HepG2 (cell line): ENCODE measurements at regions not wholly inside any gene's neighbourhood (a gene's known extent, or its start where the extent isn't known, plus 50 kb on each side); places are given as distances from the start of the nearest gene placed in this dataset.

Experiments used
- ATAC-seq: fragments of 200-7000 bp; cut with Tn5 transposase; 3 replicates; pipeline ENCODE4 v1.9.1; 2020; ENCODE audit warnings: mild to moderate bottlenecking, moderate library complexity
- BruUV-seq: library from RNA; stranded (reverse); fragments of 400-500 nt; replicated peaks from 2 replicates; lab custom pipeline; 2021; lab: Mats Ljungman, UMichigan
- CTCF ChIA-PET: fragments of 300-600 bp; formaldehyde crosslinking; extraction: SDS; loops from one replicate; lab custom pipeline; 2021; ENCODE audit warnings: low total read pairs, inconsistent platforms, low intra/inter-chr PET ratio; lab: Yijun Ruan, JAX
- POLR2A ChIA-PET: fragments of 350-600 bp; sonication (Branson Sonifier 250); formaldehyde crosslinking; loops from one replicate; lab custom pipeline; 2020; ENCODE audit warnings: antibody characterized with exemption, inconsistent platforms; lab: Yijun Ruan, JAX
- DNase-seq: peaks from one replicate; pipeline ENCODE4 v3.0.0-alpha.2; 2015; ENCODE audit warnings: low spot score
- FAIRE-seq: peaks from 3 replicates; lab custom pipeline; 2011; peaks lifted over from hg19 to GRCh38; lab: Jason Lieb, UNC
- H2AFZ ChIP-seq: one replicate; pipeline ENCODE4 v1.6.1; 2011; ENCODE audit warnings: low read length, inconsistent platforms
- H3K27ac ChIP-seq: fragments of 300-600 bp; 3 replicates; pipeline ENCODE4 v1.8.0; 2011; ENCODE audit warnings: mixed run types, mild to moderate bottlenecking, mixed read lengths, low read length, inconsistent platforms; ENCODE audit not compliant: insufficient read depth; ENCODE audit errors: extremely low read length
- H3K27me3 ChIP-seq, 2 experiments: fragments of 200-600 bp in 1 of 2; 2 replicates in 1 of 2; 3 replicates in 1 of 2; pipeline versions ENCODE4 v1.6.0 to v1.8.0; 2011; ENCODE audit warnings: low read length in 2 of 2, mild to moderate bottlenecking in 2 of 2, moderate library complexity in 2 of 2, inconsistent platforms in 1 of 2; ENCODE audit not compliant: insufficient read depth in 2 of 2, control insufficient read depth in 1 of 2
- H3K36me3 ChIP-seq, 2 experiments: fragments of 200-600 bp in 1 of 2; replicated peaks in 1 of 2; 2 replicates in 1 of 2; 3 replicates in 1 of 2; pipeline versions ENCODE4 v1.5.1 to v1.8.0; 2011; ENCODE audit warnings: low read length in 2 of 2, inconsistent platforms in 1 of 2; ENCODE audit not compliant: insufficient read depth in 2 of 2, control insufficient read depth in 1 of 2
- H3K4me1 ChIP-seq: 2 replicates; pipeline ENCODE4 v1.5.1; 2012; ENCODE audit warnings: low read length, inconsistent platforms; ENCODE audit not compliant: insufficient read depth
- H3K4me2 ChIP-seq: 2 replicates; pipeline ENCODE4 v1.6.0; 2011; ENCODE audit warnings: low read depth, low read length, inconsistent platforms
- H3K4me3 ChIP-seq, 3 experiments: fragments of 200-600 bp in 1 of 3; sonication (generic), shearing (Covaris generic) in 1 of 3; replicated peaks in 1 of 3; 2 replicates each; pipeline ENCODE4 v1.5.1; 2011 to 2016; ENCODE audit warnings: low read length in 3 of 3, inconsistent platforms in 2 of 3, low read depth in 2 of 3, mild to moderate bottlenecking in 2 of 3, control low read depth in 1 of 3, mixed read lengths in 1 of 3; ENCODE audit not compliant: insufficient read depth in 1 of 3
- H3K79me2 ChIP-seq: one replicate; pipeline ENCODE4 v1.6.1; 2011; ENCODE audit warnings: low read length, inconsistent platforms; ENCODE audit not compliant: insufficient read depth
- H3K9ac ChIP-seq: 2 replicates; pipeline ENCODE4 v1.6.0; 2011; ENCODE audit warnings: mild to moderate bottlenecking, low read depth, low read length, inconsistent platforms; ENCODE audit not compliant: insufficient read depth
- H3K9me3 ChIP-seq: 2 replicates; pipeline ENCODE4 v1.5.1; 2012; ENCODE audit warnings: mild to moderate bottlenecking, low read length
- H4K20me1 ChIP-seq: 2 replicates; pipeline ENCODE4 v1.6.0; 2011; ENCODE audit warnings: inconsistent platforms, mild to moderate bottlenecking, low read length, moderate library complexity; ENCODE audit not compliant: insufficient read depth
- HMG20B ChIP-seq: conservative IDR thresholded peaks from 2 replicates; pipeline ENCODE4 v1.6.1; 2016; ENCODE audit warnings: missing genetic modification reagents, missing compliant biosample characterization
- IKZF4 ChIP-seq: sonication (generic); formaldehyde crosslinking; IDR thresholded peaks from 2 replicates; pipeline ENCODE4 v1.5.1; 2020; ENCODE audit warnings: borderline replicate concordance, mild to moderate bottlenecking, low read depth, missing genetic modification reagents; ENCODE audit errors: not compliant biosample characterization
- RELA ChIP-seq: sonication (generic); formaldehyde crosslinking; IDR thresholded peaks from 2 replicates; pipeline ENCODE4 v1.4.0; 2020; ENCODE audit warnings: missing genetic modification reagents
- RXRA ChIP-seq: sonication (generic); formaldehyde crosslinking; IDR thresholded peaks from 2 replicates; pipeline ENCODE4 v1.5.1; 2020; ENCODE audit warnings: missing genetic modification reagents
- SRSF1 ChIP-seq: fragments of 200-400 bp; formaldehyde crosslinking; optimal IDR thresholded peaks from 2 replicates; pipeline ENCODE3; 2017; ENCODE audit warnings: mild to moderate bottlenecking, low read depth, low read length, moderate library complexity
- TMF1 ChIP-seq: sonication (generic); formaldehyde crosslinking; IDR thresholded peaks from 2 replicates; pipeline ENCODE4 v1.8.1; 2022; ENCODE audit warnings: low read depth, missing genetic modification reagents
- ZBTB8A ChIP-seq: sonication (generic); formaldehyde crosslinking; IDR thresholded peaks from 2 replicates; pipeline ENCODE4 v1.4.0; 2020; ENCODE audit warnings: mild to moderate bottlenecking, low read depth, missing genetic modification reagents, borderline replicate concordance
- ZNF337 ChIP-seq: sonication (generic); formaldehyde crosslinking; IDR thresholded peaks from 2 replicates; pipeline ENCODE4 v1.5.1; 2020; ENCODE audit warnings: missing genetic modification reagents, low read depth, mild to moderate bottlenecking, borderline replicate concordance
- ZNF776 ChIP-seq: sonication (generic); formaldehyde crosslinking; IDR thresholded peaks from 2 replicates; pipeline ENCODE4 v1.4.0; 2020; ENCODE audit warnings: mild to moderate bottlenecking, missing genetic modification reagents
- WGBS: methylation state at CpG from one replicate; pipeline ENCODE4 v1.1.6; 2017; ENCODE audit warnings: low lambda C conversion rate; 5-methylcytosine and 5-hydroxymethylcytosine counted together
- in situ Hi-C: cut with HindIII; loops from 2 replicates; pipeline ENCODE4 v1.10.0; 2017; ENCODE audit warnings: low pct_unique_long_range_greater_than_20kb; ENCODE audit not compliant: extremely low pct_ligation_motif_present
- intact Hi-C: fragments of 100-400 bp; cut with micrococcal nuclease; formaldehyde crosslinking; loops from one replicate; pipeline ENCODE4 v1.10.0; 2022; ENCODE audit not compliant: unreplicated experiment
- TF ChIP-seq, protein P1 (sequence below): IDR thresholded peaks from 2 replicates; pipeline ENCODE4 v1.6.1; 2012; ENCODE audit warnings: low read depth, low read length, improper control_type of control experiment
- TF ChIP-seq, protein P2 (sequence below): sonication (generic); formaldehyde crosslinking; IDR thresholded peaks from 2 replicates; pipeline ENCODE4 v1.4.0; 2020; ENCODE audit warnings: missing genetic modification reagents
- TF ChIP-seq, protein P3 (sequence below): sonication (generic); formaldehyde crosslinking; IDR thresholded peaks from 2 replicates; pipeline ENCODE4 v1.8.0; 2022; ENCODE audit warnings: mild to moderate bottlenecking, missing genetic modification reagents

DNA sequence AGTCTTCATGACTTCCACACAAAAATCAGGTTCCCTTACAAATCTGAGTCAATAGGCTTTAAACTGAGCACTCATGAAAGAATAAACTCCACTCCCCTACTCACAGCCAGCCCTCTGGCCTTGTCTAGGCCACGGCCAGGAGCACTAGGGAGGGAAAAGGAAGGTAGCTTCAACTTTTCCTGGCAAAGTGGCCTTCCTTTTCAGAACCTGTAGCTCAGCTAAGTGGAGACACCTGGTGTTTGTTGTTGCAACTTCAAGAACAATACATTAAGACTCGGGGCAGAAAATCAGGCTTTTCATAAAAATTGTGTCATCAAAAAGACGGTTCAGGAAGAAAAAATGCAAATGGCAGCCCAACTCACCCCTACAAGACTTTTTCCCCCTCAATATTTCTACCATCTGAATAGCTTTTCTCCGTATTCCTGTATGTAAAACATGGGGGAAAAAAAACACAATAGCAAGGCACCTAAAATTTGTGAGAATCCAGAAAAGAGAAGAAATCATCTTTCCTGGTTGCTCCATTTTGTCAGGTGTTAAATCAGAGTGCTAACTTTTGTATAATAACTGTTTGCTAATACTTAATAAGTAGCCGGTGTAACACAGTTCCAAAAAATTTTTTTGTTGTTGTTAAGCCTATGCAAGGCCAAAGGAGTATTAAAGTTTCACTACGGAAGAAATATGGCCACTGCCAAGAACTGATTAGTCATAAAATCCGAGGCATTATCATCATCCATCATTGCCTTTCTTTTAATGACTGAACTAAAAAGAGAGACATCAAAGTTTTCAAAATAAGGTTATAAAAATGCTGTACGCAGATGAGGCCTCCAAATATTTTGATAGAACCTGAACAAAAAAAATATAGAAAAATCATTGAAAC, 66.2 kb upstream of the ARID5B start (continued):
- TF ChIP-seq, protein P1, sequence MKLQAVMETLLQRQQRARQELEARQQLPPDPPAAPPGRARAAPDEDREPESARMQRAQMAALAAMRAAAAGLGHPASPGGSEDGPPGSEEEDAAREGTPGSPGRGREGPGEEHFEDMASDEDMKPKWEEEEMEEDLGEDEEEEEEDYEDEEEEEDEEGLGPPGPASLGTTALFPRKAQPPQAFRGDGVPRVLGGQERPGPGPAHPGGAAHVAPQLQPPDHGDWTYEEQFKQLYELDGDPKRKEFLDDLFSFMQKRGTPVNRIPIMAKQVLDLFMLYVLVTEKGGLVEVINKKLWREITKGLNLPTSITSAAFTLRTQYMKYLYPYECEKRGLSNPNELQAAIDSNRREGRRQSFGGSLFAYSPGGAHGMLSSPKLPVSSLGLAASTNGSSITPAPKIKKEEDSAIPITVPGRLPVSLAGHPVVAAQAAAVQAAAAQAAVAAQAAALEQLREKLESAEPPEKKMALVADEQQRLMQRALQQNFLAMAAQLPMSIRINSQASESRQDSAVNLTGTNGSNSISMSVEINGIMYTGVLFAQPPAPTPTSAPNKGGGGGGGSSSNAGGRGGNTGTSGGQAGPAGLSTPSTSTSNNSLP: 0 out of 2 replicates have a peak, but pooled peaks have one; percentile 22

DNA sequence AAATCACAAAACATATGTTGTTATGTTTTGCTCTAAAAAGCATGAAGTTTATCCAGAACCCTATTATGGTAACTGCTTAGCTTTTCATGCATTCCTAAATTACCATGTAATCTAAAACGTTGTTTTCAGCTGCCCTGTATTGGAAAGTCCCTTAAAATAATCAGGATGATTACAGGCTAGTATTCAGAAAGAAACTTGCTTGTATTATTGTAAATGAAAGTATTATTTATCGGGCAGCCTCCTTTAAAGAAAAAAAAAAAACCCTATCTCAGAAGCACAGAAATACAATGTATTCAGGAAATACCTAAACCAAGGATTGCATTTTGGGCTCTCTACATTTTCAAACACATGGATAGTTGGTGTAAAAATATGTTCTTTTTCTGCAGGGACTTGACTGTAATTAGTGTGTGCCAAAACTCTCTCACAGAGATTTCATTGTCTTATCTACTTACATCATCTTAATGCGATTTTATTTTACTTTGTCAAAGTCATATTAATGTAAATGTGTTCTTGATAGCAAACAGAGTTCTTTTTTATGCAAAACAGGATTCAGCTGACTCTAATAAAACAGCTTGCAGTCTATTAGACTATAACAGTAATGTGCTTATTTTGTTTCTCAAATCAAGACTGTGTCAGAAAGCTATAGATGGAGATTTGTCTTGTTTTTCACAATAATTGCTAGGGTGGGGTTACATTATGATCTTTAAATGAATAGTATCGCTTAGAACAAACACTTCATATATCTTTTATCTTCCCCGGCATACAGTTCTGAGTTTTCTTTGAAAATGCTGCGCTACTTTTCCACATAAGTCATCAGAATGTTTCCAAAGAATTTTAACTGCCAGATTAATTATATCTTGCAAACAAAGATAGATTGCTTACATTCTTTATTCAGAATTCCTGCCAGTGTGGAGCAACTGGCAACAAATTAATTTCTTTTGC, 65.3 kb upstream of the ARID5B start:
- no peak for FAIRE-seq
- Histone ChIP-seq H3K9ac (no peak overlapping the region), H2AFZ (no peak overlapping the region), H4K20me1 (no peaks in the 10 kb centered on the region), H3K79me2 (no peaks in the 10 kb centered on the region), H3K9me3 (no peaks in the 10 kb centered on the region), H3K36me3 (no peaks in the 10 kb centered on the region), H3K4me2 (no peak overlapping the region), H3K4me1 (peaks cover 60% of the 10 kb centered on the region), H3K27me3 (no peaks in the 10 kb centered on the region), H3K4me3 (no peak overlapping the region), H3K27ac (no peak overlapping the region)
- WGBS: 82% methylated on average over 6 of the region's 6 CpGs
- POLR2A ChIA-PET: interaction anchor here (1.2 kb wide), 1 partner anchor 85 kb away, joined by 4 read pairs; no protein-coding TSS in a partner anchor
- in situ Hi-C loops: loop anchor here (5.0 kb wide), 1 partner anchor 84 kb away; no protein-coding TSS in a partner anchor
- DNase-seq: no peak
- ATAC-seq: no peak
- intact Hi-C loops: loop anchor here (1.0 to 10.0 kb wide), 6 partner anchors 67 to 1021 kb away; partner anchors contain the start of gene RTKN2
- CTCF ChIA-PET: interaction anchor here (0.8 to 2.6 kb wide), 3 partner anchors 85 to 86 kb away, joined by 3 to 9 read pairs (median 7); no protein-coding TSS in a partner anchor
- no TSS peak for BruUV-seq
- no peak for TF ChIP-seq IKZF4 (CRISPR knock-in tag)
- TF ChIP-seq RELA (CRISPR knock-in tag): no peak
- TF ChIP-seq HMG20B (CRISPR knock-in tag): no peak
- no peak for TF ChIP-seq TMF1 (CRISPR knock-in tag)
- TF ChIP-seq, protein P2, sequence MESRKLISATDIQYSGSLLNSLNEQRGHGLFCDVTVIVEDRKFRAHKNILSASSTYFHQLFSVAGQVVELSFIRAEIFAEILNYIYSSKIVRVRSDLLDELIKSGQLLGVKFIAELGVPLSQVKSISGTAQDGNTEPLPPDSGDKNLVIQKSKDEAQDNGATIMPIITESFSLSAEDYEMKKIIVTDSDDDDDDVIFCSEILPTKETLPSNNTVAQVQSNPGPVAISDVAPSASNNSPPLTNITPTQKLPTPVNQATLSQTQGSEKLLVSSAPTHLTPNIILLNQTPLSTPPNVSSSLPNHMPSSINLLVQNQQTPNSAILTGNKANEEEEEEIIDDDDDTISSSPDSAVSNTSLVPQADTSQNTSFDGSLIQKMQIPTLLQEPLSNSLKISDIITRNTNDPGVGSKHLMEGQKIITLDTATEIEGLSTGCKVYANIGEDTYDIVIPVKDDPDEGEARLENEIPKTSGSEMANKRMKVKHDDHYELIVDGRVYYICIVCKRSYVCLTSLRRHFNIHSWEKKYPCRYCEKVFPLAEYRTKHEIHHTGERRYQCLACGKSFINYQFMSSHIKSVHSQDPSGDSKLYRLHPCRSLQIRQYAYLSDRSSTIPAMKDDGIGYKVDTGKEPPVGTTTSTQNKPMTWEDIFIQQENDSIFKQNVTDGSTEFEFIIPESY (CRISPR knock-in tag): no peak
- TF ChIP-seq SRSF1: no peak
- TF ChIP-seq, protein P3, sequence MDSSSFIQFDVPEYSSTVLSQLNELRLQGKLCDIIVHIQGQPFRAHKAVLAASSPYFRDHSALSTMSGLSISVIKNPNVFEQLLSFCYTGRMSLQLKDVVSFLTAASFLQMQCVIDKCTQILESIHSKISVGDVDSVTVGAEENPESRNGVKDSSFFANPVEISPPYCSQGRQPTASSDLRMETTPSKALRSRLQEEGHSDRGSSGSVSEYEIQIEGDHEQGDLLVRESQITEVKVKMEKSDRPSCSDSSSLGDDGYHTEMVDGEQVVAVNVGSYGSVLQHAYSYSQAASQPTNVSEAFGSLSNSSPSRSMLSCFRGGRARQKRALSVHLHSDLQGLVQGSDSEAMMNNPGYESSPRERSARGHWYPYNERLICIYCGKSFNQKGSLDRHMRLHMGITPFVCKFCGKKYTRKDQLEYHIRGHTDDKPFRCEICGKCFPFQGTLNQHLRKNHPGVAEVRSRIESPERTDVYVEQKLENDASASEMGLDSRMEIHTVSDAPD (CRISPR knock-in tag): no peak
- TF ChIP-seq ZNF337: no peak
- no peak for TF ChIP-seq RXRA (CRISPR knock-in tag)
- no peak for TF ChIP-seq ZNF776
- TF ChIP-seq ZBTB8A: no peak
